IPS-20b (cell line): ENCODE measurements at regions not wholly inside any gene's neighbourhood (a gene's known extent, or its start where the extent isn't known, plus 50 kb on each side); places are given as distances from the start of the nearest gene placed in this dataset.

ENCODE experiments used
- H3K27ac ChIP-seq: one replicate; pipeline ENCODE4 v1.5.1; 2013; ENCODE audit warnings: low read length
- H3K27me3 ChIP-seq: 2 replicates; pipeline ENCODE4 v1.6.1; 2013; ENCODE audit warnings: mild to moderate bottlenecking, low read length, inconsistent platforms; ENCODE audit not compliant: insufficient read depth
- H3K36me3 ChIP-seq: 2 replicates; pipeline ENCODE4 v1.6.1; 2013; ENCODE audit warnings: low read depth, mild to moderate bottlenecking, inconsistent platforms, low read length, moderate library complexity; ENCODE audit not compliant: insufficient read depth
- H3K4me1 ChIP-seq: 2 replicates; pipeline ENCODE4 v1.6.1; 2013; ENCODE audit warnings: mild to moderate bottlenecking, control low read depth, inconsistent platforms, low read length, moderate library complexity; ENCODE audit not compliant: insufficient read depth
- H3K4me3 ChIP-seq: 2 replicates; pipeline ENCODE4 v1.5.1; 2013; ENCODE audit warnings: mild to moderate bottlenecking, low read length, inconsistent platforms
- H3K9ac ChIP-seq: 2 replicates; pipeline ENCODE4 v1.6.1; 2013; ENCODE audit warnings: low read depth, mild to moderate bottlenecking, inconsistent platforms, low read length, moderate library complexity
- H3K9me3 ChIP-seq: 2 replicates; pipeline ENCODE4 v1.6.1; 2013; ENCODE audit warnings: mild to moderate bottlenecking, low read depth, low read length, inconsistent platforms; ENCODE audit not compliant: insufficient read depth

DNA sequence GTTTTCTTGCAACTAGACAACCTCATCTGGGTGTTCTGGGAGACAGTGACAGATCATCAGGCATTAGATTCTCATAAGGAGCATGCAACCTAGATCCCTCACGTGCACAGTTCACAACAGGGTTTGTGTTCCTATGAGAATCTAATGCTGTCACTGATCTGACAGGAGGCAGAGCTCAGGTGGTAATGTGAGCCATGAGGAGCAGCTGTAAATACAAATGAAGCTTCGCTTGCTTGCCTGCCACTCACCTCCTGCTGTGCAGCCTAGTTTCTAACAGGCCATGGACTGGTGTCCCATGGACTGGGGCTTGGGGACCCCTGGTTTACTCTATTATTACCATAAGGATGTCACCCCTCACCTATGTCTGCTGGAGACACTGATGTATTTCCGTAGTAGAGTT lies 166.8 kb downstream of the PSAT1 start:
- Histone ChIP-seq H3K4me3 (no peak overlapping the region), H3K4me1 (no peaks in the 10 kb centered on the region), H3K27ac (no peak overlapping the region), H3K9ac (no peak overlapping the region), H3K36me3 (no peaks in the 10 kb centered on the region), H3K9me3 (no peaks in the 10 kb centered on the region; the same call in 1 of the 2 replicates), H3K27me3 (no peaks in the 10 kb centered on the region)

GRCh38 chr9:78468231-78468630 lies 171.3 kb downstream of the PSAT1 start:
- no peak overlapping the region for H3K27ac ChIP-seq
- H3K4me1 ChIP-seq = no peaks in the 10 kb centered on the region
- H3K9me3 ChIP-seq = no peaks in the 10 kb centered on the region
- no peak overlapping the region for H3K9ac ChIP-seq
- H3K27me3 ChIP-seq = no peaks in the 10 kb centered on the region
- H3K36me3 ChIP-seq = no peaks in the 10 kb centered on the region
- no peak overlapping the region for H3K4me3 ChIP-seq

DNA sequence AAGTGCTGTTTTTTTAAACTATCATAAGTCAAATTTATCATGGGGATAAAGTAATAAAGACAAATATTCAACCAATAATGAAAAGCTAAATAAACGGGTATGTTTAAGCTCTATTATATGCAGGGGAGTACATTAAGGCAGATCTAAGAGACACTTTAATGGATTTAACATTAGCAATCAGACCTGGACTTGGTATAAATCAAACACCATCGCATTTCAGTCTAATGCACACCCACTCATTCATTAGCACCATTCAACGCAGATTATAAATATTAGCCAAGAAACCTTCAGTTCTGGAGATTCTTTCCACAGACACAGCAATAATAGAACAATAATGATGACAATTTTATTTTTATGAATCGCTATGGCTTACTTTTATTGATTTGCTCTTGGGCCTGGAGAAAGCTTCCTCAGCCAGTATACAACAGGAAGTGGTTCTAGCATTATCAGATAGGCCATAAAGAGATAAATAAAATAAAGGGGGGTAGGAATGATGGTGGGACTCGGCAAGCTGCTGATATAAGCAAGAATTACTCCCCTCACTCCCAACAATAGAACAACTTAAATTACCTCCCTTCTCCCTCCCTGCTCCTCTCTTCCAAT lies 172.2 kb downstream of the PSAT1 start:
- H3K4me3 ChIP-seq = no peak overlapping the region
- H3K9ac ChIP-seq = no peak overlapping the region
- H3K27me3 ChIP-seq = no peaks in the 10 kb centered on the region
- no peak overlapping the region for H3K27ac ChIP-seq
- H3K9me3 ChIP-seq = no peaks in the 10 kb centered on the region
- H3K36me3 ChIP-seq = no peaks in the 10 kb centered on the region
- no peaks in the 10 kb centered on the region for H3K4me1 ChIP-seq

GRCh38 chr9:78470216-78470615 lies 173.3 kb downstream of the PSAT1 start:
- H3K4me1 ChIP-seq = no peaks in the 10 kb centered on the region
- H3K9ac ChIP-seq = no peak overlapping the region
- no peaks in the 10 kb centered on the region for H3K27me3 ChIP-seq
- no peaks in the 10 kb centered on the region for H3K9me3 ChIP-seq
- no peaks in the 10 kb centered on the region for H3K36me3 ChIP-seq
- H3K4me3 ChIP-seq = no peak overlapping the region
- H3K27ac ChIP-seq = no peak overlapping the region

- H3K4me3 ChIP-seq = no peak overlapping the region
- H3K4me1 ChIP-seq = no peaks in the 10 kb centered on the region
- no peaks in the 10 kb centered on the region for H3K27me3 ChIP-seq
- H3K9me3 ChIP-seq = no peaks in the 10 kb centered on the region
- no peak overlapping the region for H3K27ac ChIP-seq
- H3K36me3 ChIP-seq = no peaks in the 10 kb centered on the region
- H3K9ac ChIP-seq = no peak overlapping the region
Observed at GRCh38 chr9:78470741-78471140, 173.8 kb downstream of the PSAT1 start.

DNA sequence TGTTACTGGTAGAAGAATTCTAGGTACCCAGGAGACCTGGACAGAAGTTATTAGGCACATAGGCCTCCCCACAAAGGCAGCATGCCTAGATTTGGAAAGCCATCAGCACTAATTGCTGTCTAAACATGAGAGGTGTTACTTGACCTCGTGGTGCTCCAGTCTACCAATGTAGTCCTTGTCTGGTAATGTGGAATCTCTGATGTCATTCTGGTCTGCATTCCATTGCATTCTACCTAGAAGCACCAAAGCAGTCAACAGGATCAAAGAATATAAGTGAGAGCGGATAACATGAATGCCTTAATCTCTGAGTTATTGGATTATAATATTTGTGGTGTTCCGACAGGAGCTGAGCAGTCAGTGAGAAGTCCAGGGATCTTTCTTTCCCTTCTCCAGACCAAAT lies 175.2 kb downstream of the PSAT1 start:
- Histone ChIP-seq H3K9ac (no peak overlapping the region), H3K4me3 (no peak overlapping the region)

GRCh38 chr9:78479441-78479840 lies 182.5 kb downstream of the PSAT1 start:
- peaks cover 9% of the 10 kb centered on the region for H3K9me3 ChIP-seq
- no peaks in the 10 kb centered on the region for H3K27me3 ChIP-seq
- H3K9ac ChIP-seq = no peak overlapping the region
- H3K4me1 ChIP-seq = no peaks in the 10 kb centered on the region
- H3K36me3 ChIP-seq = no peaks in the 10 kb centered on the region
- H3K27ac ChIP-seq = no peak overlapping the region
- no peak overlapping the region for H3K4me3 ChIP-seq

More for the DNA sequence above, 175.2 kb downstream of the PSAT1 start:
- Histone ChIP-seq H3K4me1 (no peaks in the 10 kb centered on the region), H3K27ac (no peak overlapping the region), H3K9me3 (no peaks in the 10 kb centered on the region), H3K36me3 (no peaks in the 10 kb centered on the region), H3K27me3 (no peaks in the 10 kb centered on the region)

DNA sequence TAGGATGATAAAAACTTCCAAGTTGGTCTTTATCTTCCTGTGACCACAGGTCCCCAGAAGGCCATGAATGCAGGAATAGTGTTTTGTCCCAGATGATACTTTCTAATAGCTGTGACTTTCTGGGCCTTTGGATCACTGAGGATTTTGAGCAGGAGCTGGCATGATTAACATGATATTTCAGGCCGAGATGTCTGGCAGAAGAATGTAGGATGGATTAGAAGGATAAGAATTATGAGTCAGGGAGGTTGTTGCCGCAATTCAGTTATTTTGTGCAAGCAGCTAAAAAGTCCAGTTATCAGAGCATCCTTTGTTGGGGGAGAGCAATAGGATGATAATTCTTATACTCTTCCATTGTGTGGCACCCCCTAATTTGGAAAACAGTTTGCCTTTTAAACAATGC lies 189.7 kb downstream of the PSAT1 start:
- no peaks in the 10 kb centered on the region for H3K4me1 ChIP-seq
- no peak overlapping the region for H3K9ac ChIP-seq
- no peak overlapping the region for H3K4me3 ChIP-seq
- no peaks in the 10 kb centered on the region for H3K27me3 ChIP-seq
- H3K9me3 ChIP-seq = peaks cover 13% of the 10 kb centered on the region
- H3K36me3 ChIP-seq = no peaks in the 10 kb centered on the region
- H3K27ac ChIP-seq = no peak overlapping the region

DNA sequence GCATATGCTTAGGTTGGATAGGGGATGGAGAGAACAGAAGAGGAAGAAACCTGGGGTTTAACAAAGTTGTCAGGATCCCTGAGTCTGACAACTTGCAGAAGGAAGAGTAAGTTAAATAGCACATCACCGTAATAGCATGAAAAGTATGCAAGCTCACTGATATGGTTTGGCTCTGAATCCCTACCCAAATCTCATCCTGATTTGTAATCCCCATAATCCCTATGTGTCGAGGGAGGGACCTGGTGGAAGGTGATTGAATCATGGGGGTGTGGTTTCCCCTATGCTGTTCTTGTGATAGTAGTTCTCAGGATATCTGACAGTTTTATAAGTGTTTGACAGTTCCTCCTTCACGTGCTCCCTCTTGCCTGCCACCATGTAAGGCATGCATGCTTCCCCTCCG lies 193.3 kb downstream of the PSAT1 start:
- no peak overlapping the region for H3K9ac ChIP-seq
- no peak overlapping the region for H3K27ac ChIP-seq
- H3K36me3 ChIP-seq = no peaks in the 10 kb centered on the region
- H3K9me3 ChIP-seq = no peaks in the 10 kb centered on the region
- no peaks in the 10 kb centered on the region for H3K27me3 ChIP-seq
- H3K4me3 ChIP-seq = no peak overlapping the region
- no peaks in the 10 kb centered on the region for H3K4me1 ChIP-seq

DNA sequence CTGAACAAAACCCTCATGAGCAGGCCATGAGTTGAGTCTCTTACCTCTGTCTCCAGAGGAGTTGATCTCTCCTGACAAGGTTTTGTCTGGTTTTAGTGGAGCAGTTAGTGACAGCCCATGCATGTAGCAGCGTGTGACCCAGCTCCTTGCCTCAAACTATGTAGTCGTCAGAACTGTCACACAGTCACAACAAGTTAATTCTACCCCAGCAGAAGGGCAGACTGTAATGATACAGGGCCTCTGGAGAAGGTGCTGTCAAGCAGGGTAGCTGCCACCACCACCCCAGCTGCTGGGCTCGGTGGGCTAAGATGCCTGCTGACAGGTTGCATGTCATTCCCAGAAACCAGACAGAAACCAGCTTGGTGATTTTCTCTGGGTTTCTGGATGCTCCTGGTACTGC lies 194.5 kb downstream of the PSAT1 start:
- Histone ChIP-seq H3K9ac (no peak overlapping the region), H3K36me3 (no peaks in the 10 kb centered on the region), H3K9me3 (no peaks in the 10 kb centered on the region), H3K27me3 (no peaks in the 10 kb centered on the region), H3K4me1 (no peaks in the 10 kb centered on the region), H3K4me3 (no peak overlapping the region), H3K27ac (no peak overlapping the region)

DNA sequence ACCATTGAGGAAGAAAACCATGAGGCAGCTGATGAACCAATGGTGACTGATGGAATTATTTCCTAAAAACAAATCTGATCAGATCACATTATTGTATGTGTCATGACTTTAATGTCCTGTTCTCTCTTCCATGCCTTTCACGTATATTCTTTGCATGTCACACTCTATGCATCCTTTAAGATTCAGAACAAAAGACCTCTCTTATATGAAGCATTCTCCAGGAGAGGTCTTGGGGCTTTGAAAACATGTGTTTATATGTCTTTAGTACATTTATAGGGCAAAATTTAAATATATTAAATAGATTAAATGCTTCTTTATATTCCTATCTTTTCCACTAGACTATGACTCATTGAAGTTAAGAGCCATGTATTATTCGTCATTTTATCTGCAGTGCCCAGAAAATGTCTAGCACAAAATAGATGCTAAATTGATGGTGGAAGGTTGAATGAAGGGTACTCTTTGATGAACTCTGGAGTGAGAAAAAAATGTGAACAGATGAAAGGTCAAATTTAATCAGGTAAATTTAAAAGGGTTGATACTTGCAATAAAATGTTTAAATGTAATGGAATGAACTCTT lies 196.3 kb downstream of the PSAT1 start:
- H3K4me3 ChIP-seq = no peak overlapping the region
- H3K27me3 ChIP-seq = no peaks in the 10 kb centered on the region
- no peaks in the 10 kb centered on the region for H3K9me3 ChIP-seq
- H3K27ac ChIP-seq = no peak overlapping the region
- H3K9ac ChIP-seq = no peak overlapping the region
- H3K36me3 ChIP-seq = no peaks in the 10 kb centered on the region
- H3K4me1 ChIP-seq = no peaks in the 10 kb centered on the region

DNA sequence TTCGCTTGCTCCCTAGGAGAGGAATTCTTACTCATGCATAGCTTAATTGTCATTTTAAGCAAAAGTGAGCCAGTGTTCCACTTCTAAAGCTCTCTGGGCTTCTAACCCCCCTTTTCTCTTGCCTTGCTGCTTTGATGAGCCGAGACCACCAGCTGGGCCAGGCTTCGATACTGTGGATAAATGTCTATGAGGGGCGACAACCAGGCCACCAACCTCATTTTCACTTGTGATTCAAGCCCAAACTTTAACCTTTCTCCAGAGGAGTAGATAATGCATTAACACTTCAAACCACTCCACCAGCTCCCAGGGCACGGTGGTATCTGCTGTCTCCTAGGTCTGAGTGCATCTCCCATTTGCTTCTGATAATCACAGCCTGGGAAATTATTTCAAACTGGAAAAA lies 205.6 kb downstream of the PSAT1 start:
- no peaks in the 10 kb centered on the region for H3K36me3 ChIP-seq
- no peaks in the 10 kb centered on the region for H3K9me3 ChIP-seq
- no peak overlapping the region for H3K4me3 ChIP-seq
- no peaks in the 10 kb centered on the region for H3K27me3 ChIP-seq
- no peak overlapping the region for H3K9ac ChIP-seq
- no peaks in the 10 kb centered on the region for H3K4me1 ChIP-seq
- no peak overlapping the region for H3K27ac ChIP-seq
